GM12878 (cell line): ENCODE measurements at regions not wholly inside any gene's neighbourhood (a gene's known extent, or its start where the extent isn't known, plus 50 kb on each side); places are given as distances from the start of the nearest gene placed in this dataset.

Experiments
- ATAC-seq: fragments of 200-7000 bp; cut with Tn5 transposase; 3 replicates; pipeline ENCODE4 v1.9.1; 2020; ENCODE audit warnings: mild to moderate bottlenecking, moderate library complexity
- BruUV-seq: library from RNA; stranded (reverse); fragments of 400-500 nt; replicated peaks from 2 replicates; lab custom pipeline; 2021; lab: Mats Ljungman, UMichigan
- CTCF ChIA-PET: fragments of 300-600 bp; sonication (Branson Sonifier 250); formaldehyde crosslinking; extraction: SDS; loops from one replicate; lab custom pipeline; 2021; ENCODE audit warnings: inconsistent platforms; lab: Yijun Ruan, JAX
- POLR2A ChIA-PET: fragments of 350-600 bp; formaldehyde crosslinking; extraction: SDS; loops from one replicate; lab custom pipeline; 2021; ENCODE audit warnings: inconsistent platforms; lab: Charles Lee
- RAD21 ChIA-PET: fragments of 300-600 bp; sonication (Branson Sonifier 250); formaldehyde crosslinking; loops from one replicate; lab custom pipeline; 2023; ENCODE audit warnings: antibody characterized with exemption; ENCODE audit not compliant: unreplicated experiment; lab: Charles Lee
- SMC1A ChIA-PET: fragments of 300-600 bp; sonication (Branson Sonifier 250); formaldehyde crosslinking; loops from one replicate; lab custom pipeline; 2023; ENCODE audit not compliant: unreplicated experiment, uncharacterized antibody; lab: Charles Lee
- DNase-seq: peaks from one replicate; pipeline ENCODE4 v3.0.0-alpha.2; 2011; ENCODE audit warnings: low read depth, low spot score
- FAIRE-seq: peaks from 3 replicates; lab custom pipeline; 2011; peaks lifted over from hg19 to GRCh38; lab: Jason Lieb, UNC
- H2AFZ ChIP-seq: 2 replicates; pipeline ENCODE4 v1.6.0; 2011; ENCODE audit warnings: low read depth, low read length, control low read depth; ENCODE audit not compliant: control insufficient read depth
- H3K27ac ChIP-seq: 2 replicates; pipeline ENCODE4 v1.5.1; 2011; ENCODE audit warnings: control low read depth; ENCODE audit not compliant: control insufficient read depth, insufficient read depth
- H3K27me3 ChIP-seq, 2 experiments: replicated peaks in 1 of 2; 2 replicates each; pipeline versions ENCODE4 v1.6.0 to v1.6.1; 2011; ENCODE audit warnings: low read length in 1 of 2; ENCODE audit not compliant: control insufficient read depth in 2 of 2, insufficient read depth in 2 of 2
- H3K36me3 ChIP-seq, 2 experiments: 2 replicates each; pipeline ENCODE4 v1.5.1; 2011; ENCODE audit warnings: low read length in 1 of 2; ENCODE audit not compliant: control insufficient read depth in 2 of 2, insufficient read depth in 2 of 2
- H3K4me1 ChIP-seq: 2 replicates; pipeline ENCODE4 v1.6.1; 2011; ENCODE audit warnings: mild to moderate bottlenecking, low read length, moderate library complexity, mixed read lengths; ENCODE audit not compliant: control insufficient read depth, insufficient read depth
- H3K4me2 ChIP-seq: 2 replicates; pipeline ENCODE4 v1.6.0; 2011; ENCODE audit warnings: control low read depth; ENCODE audit not compliant: control insufficient read depth, insufficient read depth
- H3K4me3 ChIP-seq: fragments of 200-600 bp; sonication (generic); 2 replicates; pipeline ENCODE4 v1.5.1; 2016
- H3K79me2 ChIP-seq: 2 replicates; pipeline ENCODE4 v1.6.0; 2011; ENCODE audit warnings: low read length; ENCODE audit not compliant: control insufficient read depth, insufficient read depth
- H3K9ac ChIP-seq: 2 replicates; pipeline ENCODE4 v1.8.0; 2011; ENCODE audit warnings: low read length, control low read depth, mixed read lengths; ENCODE audit not compliant: control insufficient read depth, insufficient read depth
- H3K9me3 ChIP-seq: replicated peaks from 3 replicates; pipeline ENCODE4 v1.5.1; 2011; ENCODE audit warnings: mild to moderate bottlenecking, low read length; ENCODE audit not compliant: control insufficient read depth, insufficient read depth
- H4K20me1 ChIP-seq: 2 replicates; pipeline ENCODE4 v1.6.0; 2011; ENCODE audit not compliant: control insufficient read depth, insufficient read depth
- BHLHE40 ChIP-seq, 2 experiments: fragments of 450-650 bp in 1 of 2; IDR thresholded peaks; 2 replicates each; pipeline ENCODE4 v1.6.1; 2011 to 2017; ENCODE audit warnings: low read depth in 2 of 2, borderline replicate concordance in 1 of 2, improper control_type of control experiment in 1 of 2, low read length in 1 of 2, mild to moderate bottlenecking in 1 of 2
- ELK1 ChIP-seq: IDR thresholded peaks from 2 replicates; pipeline ENCODE4 v1.6.1; 2012; ENCODE audit warnings: low read depth, low read length, improper control_type of control experiment
- FOS ChIP-seq: IDR thresholded peaks from 3 replicates; pipeline ENCODE4 v1.6.1; 2011; ENCODE audit warnings: borderline replicate concordance; ENCODE audit not compliant: insufficient read length; ENCODE audit errors: extremely low read depth
- IKZF1 ChIP-seq: fragments of 450-650 bp; conservative IDR thresholded peaks from 2 replicates; pipeline ENCODE4 v1.6.1; 2017; ENCODE audit warnings: antibody characterized with exemption, mild to moderate bottlenecking
- IKZF2 ChIP-seq, 2 experiments: fragments of 450-650 bp; IDR thresholded peaks; 2 replicates each; pipeline ENCODE4 v1.6.1; 2017; ENCODE audit warnings: mild to moderate bottlenecking in 2 of 2, moderate library complexity in 2 of 2
- MTA2 ChIP-seq: fragments of 450-650 bp; IDR thresholded peaks from 2 replicates; pipeline ENCODE4 v1.6.1; 2016; ENCODE audit warnings: low read depth, mild to moderate bottlenecking, moderate library complexity
- NBN ChIP-seq: fragments of 450-650 bp; IDR thresholded peaks from 2 replicates; pipeline ENCODE4 v1.6.1; 2016
- NR2C1 ChIP-seq: fragments of 450-650 bp; IDR thresholded peaks from 2 replicates; pipeline ENCODE4 v1.6.1; 2017; ENCODE audit warnings: antibody characterized with exemption, mild to moderate bottlenecking, moderate library complexity
- NR2F1 ChIP-seq: fragments of 450-650 bp; conservative IDR thresholded peaks from 2 replicates; pipeline ENCODE4 v1.6.1; 2017; ENCODE audit warnings: mild to moderate bottlenecking
- SMC3 ChIP-seq: IDR thresholded peaks from 2 replicates; pipeline ENCODE4 v1.6.1; 2011; ENCODE audit warnings: low read length, improper control_type of control experiment, borderline replicate concordance
- TCF7 ChIP-seq: IDR thresholded peaks from 2 replicates; pipeline ENCODE4 v1.6.1; 2014; ENCODE audit warnings: antibody characterized with exemption, borderline replicate concordance
- ZNF592 ChIP-seq: fragments of 450-650 bp; IDR thresholded peaks from 2 replicates; pipeline ENCODE4 v1.6.1; 2017; ENCODE audit warnings: mild to moderate bottlenecking, moderate library complexity
- ZNF687 ChIP-seq: fragments of 450-650 bp; IDR thresholded peaks from 2 replicates; pipeline ENCODE4 v1.6.1; 2017; ENCODE audit warnings: mild to moderate bottlenecking, moderate library complexity
- WGBS: methylation state at CpG from one replicate; pipeline ENCODE4 v1.1.6; 2016; ENCODE audit warnings: low lambda C conversion rate; ENCODE audit not compliant: insufficient replicate concordance, insufficient coverage; ENCODE audit errors: missing lambda C conversion rate; 5-methylcytosine and 5-hydroxymethylcytosine counted together
- in situ Hi-C: fragments of 300-500 bp; cut with MboI; formaldehyde crosslinking; loops from 9 replicates; pipeline ENCODE4 v1.14.3; 2018; ENCODE audit warnings: mixed read lengths
- intact Hi-C: fragments of 100-400 bp; cut with micrococcal nuclease; formaldehyde crosslinking; loops from one replicate; pipeline ENCODE4 v1.14.2; 2022; ENCODE audit not compliant: unreplicated experiment

- CTCF ChIA-PET: interaction anchor here (1.0 to 1.3 kb wide), 2 partner anchors 48 to 52 kb away, joined by 3 to 5 read pairs; no protein-coding TSS in a partner anchor
- SMC1A ChIA-PET: interaction anchor here (0.7 to 1.9 kb wide), 7 partner anchors 9 to 105 kb away, joined by 3 to 5 read pairs (median 4); no protein-coding TSS in a partner anchor
- Histone ChIP-seq H3K9me3 (no peaks in the 10 kb centered on the region), H3K4me2 (no peak overlapping the region), H4K20me1 (no peaks in the 10 kb centered on the region), H3K36me3 (no peaks in the 10 kb centered on the region), H3K9ac (no peak overlapping the region), H3K27ac (no peak overlapping the region), H3K4me1 (no peaks in the 10 kb centered on the region), H3K4me3 (no peak overlapping the region), H3K27me3 (peaks cover 2 to 3% of the 10 kb centered on the region in 2 experiments; a peak in 3 of 4 replicates), H2AFZ (no peak overlapping the region), H3K79me2 (no peaks in the 10 kb centered on the region)
- POLR2A ChIA-PET: interaction anchor here (1.2 kb wide), 1 partner anchor 23 kb away, joined by 4 read pairs; no protein-coding TSS in a partner anchor
- DNase-seq (peak; percentile 26), FAIRE-seq (no peak), ATAC-seq (peak; percentile 88)
- BruUV-seq: no TSS peak
- in situ Hi-C loops (no loop called here), intact Hi-C loops (no loop called here)
- RAD21 ChIA-PET: interaction anchor here (0.9 to 4.7 kb wide), 8 partner anchors 9 to 101 kb away, joined by 3 to 22 read pairs (median 3); no protein-coding TSS in a partner anchor
- 35% methylated on average over 21 of the region's 21 CpGs for WGBS
- TF ChIP-seq ZNF687 (peak; percentile 99), IKZF2 (IDR thresholded peaks at IDR 0.05) (peak in 1 of 2 experiments; percentile 39; a peak in 1 of 4 replicates), NBN (0 out of 2 replicates have a peak, but pooled peaks have one; percentile 30), BHLHE40 (IDR thresholded peaks at IDR 0.05; ENCODE audit: borderline replicate concordance in 1 of 2, low read depth in 2 of 2, low read length in 1 of 2) (peak in 1 of 2 experiments; percentile 27; a peak in 1 of 4 replicates), TCF7 (no peak), IKZF1 (peak; percentile 46), ZNF592 (0 out of 2 replicates have a peak, but pooled peaks have one; percentile 54), NR2F1 (peak; percentile 91), SMC3 (no peak), FOS (no peak), MTA2 (0 out of 2 replicates have a peak, but pooled peaks have one; percentile 30), NR2C1 (peak; percentile 85), ELK1 (no peak)
These were observed 102.8 kb downstream of the RIPK4 start for GRCh38 chr21:41663805-41664788.
